PC-3 (cell line): ENCODE measurements at regions not wholly inside any gene's neighbourhood (a gene's known extent, or its start where the extent isn't known, plus 50 kb on each side); places are given as distances from the start of the nearest gene placed in this dataset.

Experiments used
- CTCF ChIP-seq: fragments of 300-600 bp; sonication (generic); conservative IDR thresholded peaks from 2 replicates; pipeline ENCODE4 v1.5.1; 2017; ENCODE audit warnings: antibody characterized with exemption, low read depth, mild to moderate bottlenecking, low read length
- EZH2 ChIP-seq: fragments of 300-600 bp; sonication (generic); IDR thresholded peaks from one replicate; pipeline ENCODE4 v1.6.1; 2017; ENCODE audit warnings: antibody characterized with exemption, mild to moderate bottlenecking, low read length; ENCODE audit not compliant: unreplicated experiment
- EZH2phosphoT487 ChIP-seq: fragments of 300-600 bp; sonication (generic); IDR thresholded peaks from 2 replicates; pipeline ENCODE4 v1.6.1; 2018; ENCODE audit warnings: mild to moderate bottlenecking, antibody characterized with exemption, low read length, borderline replicate concordance

GRCh38 chrX:28324321-28324721 lies 262.9 kb upstream of the IL1RAPL1 start:
- TF ChIP-seq EZH2 (no peak), CTCF (no peak), EZH2phosphoT487 (no peak)
